Mesothelial cell of epicardium (in vitro differentiated cells): ENCODE measurements at regions not wholly inside any gene's neighbourhood (a gene's known extent, or its start where the extent isn't known, plus 50 kb on each side); places are given as distances from the start of the nearest gene placed in this dataset.

Experiments used
- DNase-seq, 2 experiments: peaks; one replicate each; pipeline ENCODE4 v3.0.0; 2021; ENCODE audit warnings: low spot score in 2 of 2; ENCODE audit not compliant: unreplicated experiment in 2 of 2
- H3K27ac Mint-ChIP-seq: 2 replicates; pipeline ENCODE4 v1.8.0; 2021; ENCODE audit warnings: mixed read lengths
- H3K27me3 Mint-ChIP-seq: 2 replicates; pipeline ENCODE4 v1.8.0; 2021; ENCODE audit warnings: low read depth, mixed read lengths
- H3K36me3 Mint-ChIP-seq: 2 replicates; pipeline ENCODE4 v1.8.0; 2021; ENCODE audit warnings: mixed read lengths
- H3K4me1 Mint-ChIP-seq: 2 replicates; pipeline ENCODE4 v1.8.0; 2021; ENCODE audit warnings: mixed read lengths
- H3K4me3 Mint-ChIP-seq: 2 replicates; pipeline ENCODE4 v1.8.0; 2021; ENCODE audit warnings: mild to moderate bottlenecking, moderate library complexity, mixed read lengths
- H3K9me3 Mint-ChIP-seq: 2 replicates; pipeline ENCODE4 v1.8.0; 2021; ENCODE audit warnings: mixed read lengths
- TF ChIP-seq, protein P1 (sequence below): fragments of 200-600 bp; sonication (generic); IDR thresholded peaks from one replicate; pipeline ENCODE4 v1.5.0; 2021; ENCODE audit warnings: antibody characterized with exemption; ENCODE audit not compliant: unreplicated experiment

DNA sequence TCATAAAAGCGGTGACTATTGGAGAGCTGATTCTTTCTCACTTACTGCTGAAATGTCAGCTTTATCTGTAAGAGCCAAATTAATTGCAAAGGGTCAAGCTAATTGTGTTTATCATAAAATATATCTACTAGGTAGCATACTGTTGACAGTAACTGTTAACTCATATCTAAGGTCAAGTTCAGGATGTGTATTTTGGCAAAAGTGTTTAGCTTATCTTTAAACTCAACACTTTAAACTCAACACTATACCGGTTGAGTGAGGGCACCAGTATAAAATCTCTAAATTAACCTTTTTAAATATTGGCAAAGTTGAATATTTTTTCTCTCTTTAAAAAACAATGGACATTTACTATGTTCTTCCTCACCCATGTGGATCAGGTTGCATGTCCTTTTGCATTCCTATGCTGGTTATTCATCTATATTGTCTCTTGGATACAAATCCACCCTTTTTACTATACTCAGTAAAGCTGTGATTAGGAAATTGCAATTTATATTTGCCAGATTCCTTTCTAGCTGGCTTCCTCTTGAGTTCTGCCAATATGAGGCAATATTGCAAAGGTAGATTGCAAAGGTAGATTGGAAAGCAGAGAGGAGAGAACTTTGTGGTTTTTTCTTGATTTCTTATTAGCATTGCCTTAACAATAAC is 344.6 kb upstream of the DCBLD2 start:
- Mint-ChIP-seq H3K9me3 (peaks cover 3% of the 10 kb centered on the region), H3K27me3 (no peaks in the 10 kb centered on the region), H3K27ac (no peak overlapping the region), H3K4me3 (no peak overlapping the region), H3K4me1 (peaks cover 5% of the 10 kb centered on the region), H3K36me3 (no peaks in the 10 kb centered on the region)
- DNase-seq = no peak
- TF ChIP-seq, protein P1, sequence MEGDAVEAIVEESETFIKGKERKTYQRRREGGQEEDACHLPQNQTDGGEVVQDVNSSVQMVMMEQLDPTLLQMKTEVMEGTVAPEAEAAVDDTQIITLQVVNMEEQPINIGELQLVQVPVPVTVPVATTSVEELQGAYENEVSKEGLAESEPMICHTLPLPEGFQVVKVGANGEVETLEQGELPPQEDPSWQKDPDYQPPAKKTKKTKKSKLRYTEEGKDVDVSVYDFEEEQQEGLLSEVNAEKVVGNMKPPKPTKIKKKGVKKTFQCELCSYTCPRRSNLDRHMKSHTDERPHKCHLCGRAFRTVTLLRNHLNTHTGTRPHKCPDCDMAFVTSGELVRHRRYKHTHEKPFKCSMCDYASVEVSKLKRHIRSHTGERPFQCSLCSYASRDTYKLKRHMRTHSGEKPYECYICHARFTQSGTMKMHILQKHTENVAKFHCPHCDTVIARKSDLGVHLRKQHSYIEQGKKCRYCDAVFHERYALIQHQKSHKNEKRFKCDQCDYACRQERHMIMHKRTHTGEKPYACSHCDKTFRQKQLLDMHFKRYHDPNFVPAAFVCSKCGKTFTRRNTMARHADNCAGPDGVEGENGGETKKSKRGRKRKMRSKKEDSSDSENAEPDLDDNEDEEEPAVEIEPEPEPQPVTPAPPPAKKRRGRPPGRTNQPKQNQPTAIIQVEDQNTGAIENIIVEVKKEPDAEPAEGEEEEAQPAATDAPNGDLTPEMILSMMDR = no peak

DNA sequence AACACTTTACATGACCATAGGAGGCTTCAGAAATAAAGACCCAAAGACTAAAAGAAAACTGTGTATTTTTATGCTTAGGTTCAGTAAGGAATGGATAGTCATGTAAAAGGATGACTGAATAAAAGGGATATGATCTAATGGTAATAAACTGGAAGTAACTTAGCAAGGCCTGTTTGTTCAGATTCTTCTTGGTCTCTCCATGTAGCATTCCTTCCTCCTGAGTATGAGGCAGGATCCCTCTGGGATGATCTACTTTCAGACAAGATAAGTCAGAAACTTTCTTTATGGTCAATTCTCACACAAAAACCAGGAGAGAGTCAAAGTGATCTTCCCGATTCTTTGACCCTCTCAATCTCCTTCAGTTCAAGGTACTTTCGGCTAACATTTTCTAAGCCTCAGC is 340.8 kb upstream of the DCBLD2 start:
- DNase-seq = no peak
- TF ChIP-seq, protein P1 = no peak
- H3K27me3 Mint-ChIP-seq = no peaks in the 10 kb centered on the region
- H3K27ac Mint-ChIP-seq = no peak overlapping the region
- H3K4me1 Mint-ChIP-seq = no peaks in the 10 kb centered on the region
- peaks cover 3% of the 10 kb centered on the region for H3K9me3 Mint-ChIP-seq
- H3K4me3 Mint-ChIP-seq = no peak overlapping the region
- no peaks in the 10 kb centered on the region for H3K36me3 Mint-ChIP-seq

DNA sequence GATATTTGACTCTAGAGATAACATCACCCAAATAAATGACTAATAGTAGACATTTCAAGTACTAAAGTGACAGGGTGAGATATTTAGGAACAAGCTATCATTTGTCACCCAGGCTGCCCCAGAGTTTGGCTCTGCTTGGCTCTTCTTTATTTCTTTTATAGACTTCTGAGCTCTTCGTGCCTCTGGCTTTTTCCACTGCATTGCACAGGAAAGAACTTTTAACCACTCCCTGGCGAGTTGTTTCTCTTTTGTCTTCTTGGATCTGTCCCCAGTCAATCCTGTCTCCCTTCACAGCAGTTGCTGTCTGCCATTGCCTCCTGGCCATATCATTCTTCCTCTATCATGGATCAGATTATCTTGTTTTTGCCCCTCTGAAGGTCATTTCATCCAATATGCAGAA is 339.2 kb upstream of the DCBLD2 start:
- no peak overlapping the region for H3K4me3 Mint-ChIP-seq

DNA sequence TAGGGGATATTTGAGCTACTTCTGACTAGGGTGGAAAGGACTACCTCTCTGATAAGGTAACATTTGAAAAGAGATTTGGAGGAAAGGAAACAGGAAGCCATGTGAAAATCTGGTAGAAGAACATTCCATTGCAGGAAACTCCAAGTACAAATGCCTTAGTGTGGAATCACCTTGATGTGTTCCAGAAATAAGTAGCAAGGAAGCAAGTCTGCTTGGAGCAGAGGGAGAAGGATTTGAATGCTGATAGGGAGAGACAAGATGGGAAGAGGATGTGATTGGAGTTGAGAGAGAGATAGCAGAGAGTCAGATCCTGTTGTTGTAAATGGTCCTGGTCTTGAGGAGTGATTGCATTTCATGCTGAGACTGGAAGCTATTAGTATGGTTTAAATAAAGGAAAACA is 335.1 kb upstream of the DCBLD2 start:
- Mint-ChIP-seq H3K27ac (no peak overlapping the region), H3K4me3 (no peak overlapping the region), H3K9me3 (peaks cover 13% of the 10 kb centered on the region), H3K4me1 (no peaks in the 10 kb centered on the region), H3K36me3 (no peaks in the 10 kb centered on the region), H3K27me3 (peaks cover 4% of the 10 kb centered on the region)
- DNase-seq = no peak
- TF ChIP-seq, protein P1 = no peak

More for the DNA sequence above, 339.2 kb upstream of the DCBLD2 start:
- peaks cover 7% of the 10 kb centered on the region for H3K9me3 Mint-ChIP-seq
- no peak for DNase-seq
- no peaks in the 10 kb centered on the region for H3K4me1 Mint-ChIP-seq
- H3K27ac Mint-ChIP-seq = no peak overlapping the region
- no peaks in the 10 kb centered on the region for H3K27me3 Mint-ChIP-seq
- no peaks in the 10 kb centered on the region for H3K36me3 Mint-ChIP-seq
- TF ChIP-seq, protein P1 = no peak

DNA sequence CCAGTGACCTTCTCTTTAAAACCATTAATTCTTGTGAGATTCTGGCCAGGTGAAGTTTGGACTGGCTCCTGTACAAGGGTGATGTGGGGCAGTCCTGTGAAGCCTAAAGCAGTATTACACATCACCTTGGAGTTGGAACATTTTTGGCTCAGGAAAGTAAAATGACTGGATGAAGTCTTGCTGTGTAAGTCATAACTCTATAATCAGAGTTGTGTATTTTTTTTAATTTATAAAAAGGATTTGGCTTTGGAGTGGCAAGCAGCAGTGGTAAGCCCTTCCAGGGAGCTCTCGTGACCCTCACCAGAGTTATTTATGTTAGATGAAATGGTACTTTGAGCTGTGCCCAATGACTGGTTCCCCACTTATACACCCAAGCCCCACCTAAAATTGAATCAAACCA is 331.2 kb upstream of the DCBLD2 start:
- peaks cover 13% of the 10 kb centered on the region for H3K9me3 Mint-ChIP-seq
- H3K27ac Mint-ChIP-seq = no peak overlapping the region
- peaks cover 9% of the 10 kb centered on the region for H3K27me3 Mint-ChIP-seq
- H3K4me1 Mint-ChIP-seq = no peaks in the 10 kb centered on the region
- DNase-seq = no peak
- no peaks in the 10 kb centered on the region for H3K36me3 Mint-ChIP-seq
- no peak overlapping the region for H3K4me3 Mint-ChIP-seq
- TF ChIP-seq, protein P1 = no peak

DNA sequence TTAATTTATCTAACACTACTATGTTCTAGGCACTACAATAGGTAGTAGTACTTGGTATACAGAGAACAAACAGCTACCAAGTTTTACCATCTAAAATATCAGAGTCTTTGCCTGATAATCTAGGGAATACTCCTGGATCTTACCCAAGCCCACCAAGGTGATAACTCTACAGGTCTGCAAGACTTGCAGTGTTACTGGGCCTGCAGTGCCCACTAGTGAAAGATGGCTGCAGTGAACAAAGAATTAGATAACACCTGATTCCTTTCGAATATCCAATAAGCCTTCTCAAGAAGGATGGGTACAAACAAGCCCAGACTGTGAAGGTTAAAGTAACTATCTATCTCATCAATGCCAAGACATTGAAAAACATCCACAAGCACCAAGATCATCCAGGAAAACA is 317.0 kb upstream of the DCBLD2 start:
- TF ChIP-seq, protein P1 = no peak
- Mint-ChIP-seq H3K36me3 (no peaks in the 10 kb centered on the region), H3K27ac (no peak overlapping the region), H3K27me3 (no peaks in the 10 kb centered on the region), H3K9me3 (peaks cover 14% of the 10 kb centered on the region), H3K4me3 (no peak overlapping the region), H3K4me1 (no peaks in the 10 kb centered on the region)
- no peak for DNase-seq
